Colonic mucosa (tissue), 4 donors: ENCODE measurements at regions not wholly inside any gene's neighbourhood (a gene's known extent, or its start where the extent isn't known, plus 50 kb on each side); places are given as distances from the start of the nearest gene placed in this dataset.

Source experiments
- DNase-seq: peaks from one replicate; pipeline ENCODE4 v3.0.0-alpha.2; 2020
- H3K27ac ChIP-seq: fragments of 200-600 bp; one replicate; pipeline ENCODE4 v1.8.0; 2021
- H3K27me3 ChIP-seq: fragments of 200-600 bp; one replicate; pipeline ENCODE4 v1.8.0; 2021
- H3K36me3 ChIP-seq: fragments of 200-600 bp; one replicate; pipeline ENCODE4 v1.8.0; 2021
- H3K4me1 ChIP-seq: fragments of 200-600 bp; one replicate; pipeline ENCODE4 v1.8.0; 2021; ENCODE audit warnings: mild to moderate bottlenecking
- H3K4me3 ChIP-seq: fragments of 200-600 bp; one replicate; pipeline ENCODE4 v1.8.0; 2021
- H3K9ac ChIP-seq, 2 donors: one replicate each; pipeline ENCODE4 v1.7.0; 2013; ENCODE audit warnings: control low read depth in 2 of 2, low read depth in 2 of 2, low read length in 2 of 2
- H3K9me3 ChIP-seq: fragments of 200-600 bp; one replicate; pipeline ENCODE4 v1.8.0; 2021
- CTCF ChIP-seq: fragments of 200-600 bp; IDR thresholded peaks from one replicate; pipeline ENCODE4 v1.8.0; 2022; ENCODE audit warnings: antibody characterized with exemption, mild to moderate bottlenecking
- intact Hi-C: fragments of 100-400 bp; cut with DNase I; formaldehyde crosslinking; loops from one replicate; pipeline ENCODE4 v1.14.1; 2022
- donor health status: healthy.
- donor health status: DM: no; HTN: no; CAD: no.
- donor health status: DM: no; HTN: no; CAD: no.

GRCh38 chr2:176388861-176389260 is 119.6 kb downstream of the MTX2 start:
- no peaks in the 10 kb centered on the region for H3K27me3 ChIP-seq
- H3K9me3 ChIP-seq = no peaks in the 10 kb centered on the region
- H3K36me3 ChIP-seq = no peaks in the 10 kb centered on the region
- intact Hi-C loops = no loop called here
- no peak overlapping the region for H3K4me3 ChIP-seq
- no peak for TF ChIP-seq CTCF
- no peak for DNase-seq
- no peaks in the 10 kb centered on the region for H3K4me1 ChIP-seq
- no peak overlapping the region for H3K27ac ChIP-seq
- no peak overlapping the region for H3K9ac ChIP-seq

- no peak overlapping the region for H3K27ac ChIP-seq
- DNase-seq = no peak
- intact Hi-C loops = no loop called here
- H3K4me1 ChIP-seq = no peaks in the 10 kb centered on the region
- TF ChIP-seq CTCF = no peak
- H3K27me3 ChIP-seq = no peaks in the 10 kb centered on the region
- H3K4me3 ChIP-seq = no peak overlapping the region
- H3K36me3 ChIP-seq = no peaks in the 10 kb centered on the region
- no peak overlapping the region for H3K9ac ChIP-seq
- no peaks in the 10 kb centered on the region for H3K9me3 ChIP-seq
These were observed 121.3 kb downstream of the MTX2 start for GRCh38 chr2:176390276-176391147.

GRCh38 chr2:176391148-176391419 is 121.8 kb downstream of the MTX2 start:
- TF ChIP-seq CTCF = no peak
- intact Hi-C loops = no loop called here
- H3K36me3 ChIP-seq = no peaks in the 10 kb centered on the region
- no peaks in the 10 kb centered on the region for H3K4me1 ChIP-seq
- no peak overlapping the region for H3K27ac ChIP-seq
- H3K9me3 ChIP-seq = no peaks in the 10 kb centered on the region
- no peak overlapping the region for H3K4me3 ChIP-seq
- H3K9ac ChIP-seq = no peak overlapping the region
- H3K27me3 ChIP-seq = no peaks in the 10 kb centered on the region
- DNase-seq = no peak

GRCh38 chr2:176392249-176392648 is 123.0 kb downstream of the MTX2 start:
- Histone ChIP-seq H3K27me3 (no peaks in the 10 kb centered on the region), H3K4me3 (no peak overlapping the region), H3K9ac (no peak overlapping the region), H3K27ac (no peak overlapping the region), H3K9me3 (no peaks in the 10 kb centered on the region), H3K4me1 (no peaks in the 10 kb centered on the region), H3K36me3 (no peaks in the 10 kb centered on the region)
- TF ChIP-seq CTCF = no peak
- intact Hi-C loops = no loop called here
- no peak for DNase-seq

GRCh38 chr2:176392744-176393414 is 123.6 kb downstream of the MTX2 start:
- TF ChIP-seq CTCF = no peak
- DNase-seq = no peak
- Histone ChIP-seq H3K27ac (no peak overlapping the region), H3K4me3 (no peak overlapping the region), H3K27me3 (no peaks in the 10 kb centered on the region), H3K36me3 (no peaks in the 10 kb centered on the region), H3K9ac (no peak overlapping the region), H3K9me3 (no peaks in the 10 kb centered on the region), H3K4me1 (no peaks in the 10 kb centered on the region)
- intact Hi-C loops = no loop called here
